Smooth muscle cell (in vitro differentiated cells): ENCODE measurements at regions not wholly inside any gene's neighbourhood (a gene's known extent, or its start where the extent isn't known, plus 50 kb on each side); places are given as distances from the start of the nearest gene placed in this dataset.

ENCODE experiments used
- DNase-seq: peaks from one replicate; lab custom pipeline; 2025; ENCODE audit not compliant: unreplicated experiment; lab: John Stamatoyannopoulos, UW
- H2AFZ ChIP-seq: fragments of 200-600 bp; sonication (generic); 2 replicates; pipeline ENCODE4 v1.6.0; 2016; ENCODE audit warnings: antibody characterized with exemption, low read depth, mild to moderate bottlenecking
- H3F3A ChIP-seq: fragments of 200-600 bp; sonication (generic); 2 replicates; pipeline ENCODE4 v1.6.0; 2017; ENCODE audit warnings: antibody characterized with exemption, low read depth
- H3K27ac ChIP-seq: fragments of 200-600 bp; sonication (generic); 2 replicates; pipeline ENCODE4 v1.5.1; 2016; ENCODE audit warnings: low read depth, mild to moderate bottlenecking
- H3K27me3 ChIP-seq: fragments of 200-600 bp; sonication (generic); 2 replicates; pipeline ENCODE4 v1.6.1; 2016; ENCODE audit warnings: low read depth, mild to moderate bottlenecking
- H3K36me3 ChIP-seq: fragments of 200-600 bp; sonication (generic); 2 replicates; pipeline ENCODE4 v1.5.1; 2016; ENCODE audit warnings: low read depth
- H3K4me1 ChIP-seq: fragments of 200-600 bp; sonication (generic); 2 replicates; pipeline ENCODE4 v1.5.1; 2016; ENCODE audit warnings: low read depth
- H3K4me2 ChIP-seq: fragments of 200-600 bp; sonication (generic); 2 replicates; pipeline ENCODE4 v1.6.0; 2016; ENCODE audit warnings: mild to moderate bottlenecking
- H3K4me3 ChIP-seq: fragments of 200-600 bp; sonication (generic); 2 replicates; pipeline ENCODE4 v1.5.1; 2016; ENCODE audit warnings: mild to moderate bottlenecking
- H3K79me2 ChIP-seq: fragments of 200-600 bp; sonication (generic); 2 replicates; pipeline ENCODE4 v1.6.0; 2016; ENCODE audit warnings: low read depth, mild to moderate bottlenecking
- H3K9ac ChIP-seq: fragments of 200-600 bp; sonication (generic); 2 replicates; pipeline ENCODE4 v1.6.0; 2016; ENCODE audit warnings: low read depth
- H3K9me3 ChIP-seq: fragments of 200-600 bp; sonication (generic); replicated peaks from 2 replicates; pipeline ENCODE4 v1.5.1; 2016; ENCODE audit warnings: low read depth
- H4K20me1 ChIP-seq: fragments of 200-600 bp; sonication (generic); 2 replicates; pipeline ENCODE4 v1.6.0; 2016; ENCODE audit warnings: low read depth
- WGBS: methylation state at CpG from one replicate; pipeline ENCODE4 v1.1.7; 2016; ENCODE audit warnings: low lambda C conversion rate; 5-methylcytosine and 5-hydroxymethylcytosine counted together
- TF ChIP-seq, protein P1 (sequence below): fragments of 200-600 bp; sonication (generic); IDR thresholded peaks from 2 replicates; pipeline ENCODE4 v1.5.1; 2017; ENCODE audit warnings: borderline replicate concordance, mild to moderate bottlenecking, antibody characterized with exemption; ENCODE audit not compliant: insufficient read depth, poor library complexity, severe bottlenecking

DNA sequence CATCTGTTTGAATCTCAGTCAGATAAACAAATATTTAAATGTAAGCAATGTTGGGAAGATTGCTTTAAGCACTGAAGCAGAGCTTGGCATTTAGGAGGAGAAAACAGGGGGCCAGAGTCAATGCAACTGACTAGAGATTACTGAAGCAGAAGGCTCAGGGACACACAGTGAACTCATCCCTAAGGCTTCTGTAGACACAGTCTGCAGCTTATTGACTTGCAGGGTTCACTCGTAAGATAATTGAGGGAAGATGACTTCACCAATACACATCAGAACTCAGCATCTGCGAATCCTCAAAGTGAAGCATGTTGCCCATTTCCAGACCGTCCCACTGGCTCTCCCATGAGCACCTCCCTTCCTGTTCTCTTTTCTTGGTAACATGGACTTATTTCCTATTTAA lies 363.4 kb upstream of the PFKP start:
- no peaks in the 10 kb centered on the region for H3K4me1 ChIP-seq
- H2AFZ ChIP-seq, result no peak overlapping the region
- H3K27me3 ChIP-seq, result no peaks in the 10 kb centered on the region
- no peak for DNase-seq
- 77% methylated on average over 3 of the region's 3 CpGs for WGBS
- no peaks in the 10 kb centered on the region for H4K20me1 ChIP-seq
- no peaks in the 10 kb centered on the region for H3F3A ChIP-seq
- no peak overlapping the region for H3K4me3 ChIP-seq
- H3K27ac ChIP-seq, result no peak overlapping the region
- no peak overlapping the region for H3K9ac ChIP-seq
- H3K36me3 ChIP-seq, result no peaks in the 10 kb centered on the region
- H3K9me3 ChIP-seq, result no peaks in the 10 kb centered on the region
- no peak overlapping the region for H3K4me2 ChIP-seq
- no peaks in the 10 kb centered on the region for H3K79me2 ChIP-seq
- TF ChIP-seq, protein P1, sequence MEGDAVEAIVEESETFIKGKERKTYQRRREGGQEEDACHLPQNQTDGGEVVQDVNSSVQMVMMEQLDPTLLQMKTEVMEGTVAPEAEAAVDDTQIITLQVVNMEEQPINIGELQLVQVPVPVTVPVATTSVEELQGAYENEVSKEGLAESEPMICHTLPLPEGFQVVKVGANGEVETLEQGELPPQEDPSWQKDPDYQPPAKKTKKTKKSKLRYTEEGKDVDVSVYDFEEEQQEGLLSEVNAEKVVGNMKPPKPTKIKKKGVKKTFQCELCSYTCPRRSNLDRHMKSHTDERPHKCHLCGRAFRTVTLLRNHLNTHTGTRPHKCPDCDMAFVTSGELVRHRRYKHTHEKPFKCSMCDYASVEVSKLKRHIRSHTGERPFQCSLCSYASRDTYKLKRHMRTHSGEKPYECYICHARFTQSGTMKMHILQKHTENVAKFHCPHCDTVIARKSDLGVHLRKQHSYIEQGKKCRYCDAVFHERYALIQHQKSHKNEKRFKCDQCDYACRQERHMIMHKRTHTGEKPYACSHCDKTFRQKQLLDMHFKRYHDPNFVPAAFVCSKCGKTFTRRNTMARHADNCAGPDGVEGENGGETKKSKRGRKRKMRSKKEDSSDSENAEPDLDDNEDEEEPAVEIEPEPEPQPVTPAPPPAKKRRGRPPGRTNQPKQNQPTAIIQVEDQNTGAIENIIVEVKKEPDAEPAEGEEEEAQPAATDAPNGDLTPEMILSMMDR, result no peak

GRCh38 chr10:2701802-2702201 lies 365.5 kb upstream of the PFKP start:
- 92% methylated on average over 11 of the region's 11 CpGs for WGBS
- Histone ChIP-seq H3K36me3 (no peaks in the 10 kb centered on the region), H4K20me1 (no peaks in the 10 kb centered on the region), H3K79me2 (no peaks in the 10 kb centered on the region), H3K27me3 (no peaks in the 10 kb centered on the region), H2AFZ (no peak overlapping the region), H3K4me2 (no peak overlapping the region), H3K9ac (no peak overlapping the region), H3K4me1 (no peaks in the 10 kb centered on the region), H3K27ac (no peak overlapping the region), H3K4me3 (no peak overlapping the region), H3F3A (no peaks in the 10 kb centered on the region), H3K9me3 (no peaks in the 10 kb centered on the region)
- no peak for DNase-seq
- TF ChIP-seq, protein P1, result no peak

DNA sequence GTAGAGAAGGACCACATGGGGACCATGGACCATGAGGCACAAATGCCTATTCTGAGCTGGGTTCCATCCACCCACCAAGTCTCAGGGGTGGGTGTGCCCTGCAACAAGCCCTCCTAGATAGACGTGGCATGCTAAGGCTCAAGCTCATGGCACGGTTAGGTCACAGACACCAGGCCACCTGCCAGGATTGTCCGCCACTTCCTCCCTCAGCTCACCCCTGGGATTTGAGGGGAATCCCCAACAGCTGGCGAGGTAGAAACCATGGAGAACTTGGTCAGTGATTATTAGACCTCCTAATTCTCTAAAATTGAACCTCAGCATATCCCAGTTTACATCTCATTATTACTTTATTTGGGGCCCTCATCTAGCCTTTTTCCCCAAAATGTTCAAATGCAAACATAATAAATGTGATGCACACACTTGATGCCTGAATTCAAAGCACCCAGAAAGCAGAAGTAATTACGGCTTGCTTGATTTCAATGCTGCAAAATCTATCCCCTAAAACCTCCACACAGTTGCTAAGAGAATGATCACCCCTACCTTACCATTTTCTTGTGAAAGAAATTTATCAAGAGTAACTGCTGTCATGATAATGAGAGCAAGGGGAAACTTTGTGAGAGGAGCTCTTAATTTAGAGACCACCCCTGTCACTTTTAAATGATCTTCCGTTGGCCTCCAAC lies 366.6 kb upstream of the PFKP start:
- Histone ChIP-seq H3K9me3 (no peaks in the 10 kb centered on the region), H3K4me3 (no peak overlapping the region), H3K79me2 (no peaks in the 10 kb centered on the region), H3K4me2 (no peak overlapping the region), H3K9ac (no peak overlapping the region), H3K27me3 (no peaks in the 10 kb centered on the region), H3K4me1 (no peaks in the 10 kb centered on the region), H3F3A (no peaks in the 10 kb centered on the region), H3K27ac (no peak overlapping the region), H4K20me1 (no peaks in the 10 kb centered on the region), H3K36me3 (no peaks in the 10 kb centered on the region), H2AFZ (no peak overlapping the region)
- DNase-seq, result no peak
- TF ChIP-seq, protein P1, result no peak
- 92% methylated on average over 6 of the region's 6 CpGs for WGBS

DNA sequence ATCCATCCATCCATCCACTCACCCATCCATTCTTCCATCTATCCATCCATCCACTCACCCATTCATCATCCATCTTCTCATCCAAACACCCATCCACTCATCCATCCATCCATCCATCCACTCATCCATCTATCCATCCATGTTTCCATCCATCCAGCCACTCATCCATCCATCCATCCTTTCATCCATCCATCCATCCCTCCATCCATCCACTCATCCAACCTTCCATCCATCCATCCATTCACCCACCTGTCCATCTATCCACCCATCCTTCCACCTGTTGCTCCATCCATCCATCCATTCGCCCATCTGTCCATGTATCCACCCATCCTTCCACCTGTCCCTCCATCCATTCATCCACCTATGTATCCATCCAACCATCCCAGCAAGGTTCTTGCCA lies 378.4 kb upstream of the PFKP start:
- Histone ChIP-seq H3K4me3 (no peak overlapping the region), H3F3A (no peaks in the 10 kb centered on the region), H3K9ac (no peak overlapping the region), H3K79me2 (no peaks in the 10 kb centered on the region), H3K4me1 (no peaks in the 10 kb centered on the region), H3K9me3 (no peaks in the 10 kb centered on the region), H4K20me1 (no peaks in the 10 kb centered on the region), H3K4me2 (no peak overlapping the region), H2AFZ (no peak overlapping the region), H3K27me3 (no peaks in the 10 kb centered on the region), H3K36me3 (no peaks in the 10 kb centered on the region), H3K27ac (no peak overlapping the region)
- WGBS, result 75% methylated on average over 1 of the region's 1 CpG
- no peak for DNase-seq
- TF ChIP-seq, protein P1, result no peak
